GM23248 (cell line): ENCODE measurements at regions not wholly inside any gene's neighbourhood (a gene's known extent, or its start where the extent isn't known, plus 50 kb on each side); places are given as distances from the start of the nearest gene placed in this dataset.

Experiments
- DNase-seq: peaks from one replicate; pipeline ENCODE4 v3.0.0-alpha.2; 2015
- H2AFZ ChIP-seq: fragments of 200-600 bp; sonication (generic); 2 replicates; pipeline ENCODE4 v1.6.1; 2016; ENCODE audit warnings: antibody characterized with exemption
- H3F3A ChIP-seq: fragments of 200-600 bp; sonication (generic); 2 replicates; pipeline ENCODE4 v1.6.1; 2016; ENCODE audit warnings: mild to moderate bottlenecking, antibody characterized with exemption, mixed run types; ENCODE audit not compliant: insufficient read depth
- H3K27ac ChIP-seq: fragments of 200-600 bp; sonication (generic); 2 replicates; pipeline ENCODE4 v1.5.1; 2016; ENCODE audit warnings: mild to moderate bottlenecking
- H3K27me3 ChIP-seq: fragments of 200-600 bp; sonication (generic); replicated peaks from 2 replicates; pipeline ENCODE4 v1.6.1; 2016; ENCODE audit warnings: mild to moderate bottlenecking; ENCODE audit not compliant: insufficient read depth
- H3K36me3 ChIP-seq: fragments of 200-600 bp; sonication (generic); 2 replicates; pipeline ENCODE4 v1.6.1; 2016; ENCODE audit warnings: low read depth, mild to moderate bottlenecking
- H3K4me1 ChIP-seq: fragments of 200-600 bp; sonication (generic); 2 replicates; pipeline ENCODE4 v1.6.1; 2016; ENCODE audit warnings: mild to moderate bottlenecking; ENCODE audit not compliant: insufficient read depth
- H3K4me2 ChIP-seq: fragments of 200-600 bp; sonication (generic); one replicate; pipeline ENCODE4 v1.6.1; 2016; ENCODE audit warnings: mild to moderate bottlenecking; ENCODE audit not compliant: unreplicated experiment
- H3K4me3 ChIP-seq: fragments of 200-600 bp; sonication (generic); 2 replicates; pipeline ENCODE4 v1.5.1; 2016; ENCODE audit warnings: mild to moderate bottlenecking
- H3K79me2 ChIP-seq: fragments of 200-600 bp; sonication (generic); 2 replicates; pipeline ENCODE4 v1.6.1; 2016; ENCODE audit warnings: mild to moderate bottlenecking; ENCODE audit not compliant: insufficient read depth
- H3K9ac ChIP-seq: fragments of 200-600 bp; sonication (generic); 2 replicates; pipeline ENCODE4 v1.6.1; 2016; ENCODE audit warnings: mild to moderate bottlenecking
- H3K9me2 ChIP-seq: fragments of 200-600 bp; sonication (generic); 2 replicates; pipeline ENCODE4 v1.6.1; 2016; ENCODE audit warnings: mixed run types, mild to moderate bottlenecking, moderate library complexity; ENCODE audit not compliant: insufficient read depth
- H3K9me3 ChIP-seq: fragments of 200-600 bp; sonication (generic); one replicate; pipeline ENCODE4 v1.6.1; 2017; ENCODE audit warnings: low read depth
- H4K20me1 ChIP-seq: fragments of 200-600 bp; sonication (generic); 2 replicates; pipeline ENCODE4 v1.6.0; 2016; ENCODE audit not compliant: insufficient read depth
- EZH2 ChIP-seq: fragments of 200-600 bp; sonication (generic); IDR thresholded peaks from 2 replicates; pipeline ENCODE4 v1.6.1; 2018; ENCODE audit warnings: antibody characterized with exemption, mild to moderate bottlenecking; ENCODE audit not compliant: insufficient read depth, poor library complexity, severe bottlenecking
- EZH2phosphoT487 ChIP-seq: fragments of 200-600 bp; sonication (generic); IDR thresholded peaks from 2 replicates; pipeline ENCODE4 v1.6.1; 2018; ENCODE audit warnings: antibody characterized with exemption, moderate library complexity, mild to moderate bottlenecking, low read depth; ENCODE audit not compliant: insufficient read depth
- WGBS, 2 experiments: methylation state at CpG; one replicate each; pipeline ENCODE4 v1.1.6; 2015 to 2017; ENCODE audit warnings: low lambda C conversion rate in 2 of 2, low coverage in 1 of 2; ENCODE audit errors: missing lambda C conversion rate in 2 of 2; 5-methylcytosine and 5-hydroxymethylcytosine counted together
- in situ Hi-C: fragments of 300-500 bp; cut with MboI; formaldehyde crosslinking; loops from 2 replicates; pipeline ENCODE4 v1.15.0; 2020

DNA sequence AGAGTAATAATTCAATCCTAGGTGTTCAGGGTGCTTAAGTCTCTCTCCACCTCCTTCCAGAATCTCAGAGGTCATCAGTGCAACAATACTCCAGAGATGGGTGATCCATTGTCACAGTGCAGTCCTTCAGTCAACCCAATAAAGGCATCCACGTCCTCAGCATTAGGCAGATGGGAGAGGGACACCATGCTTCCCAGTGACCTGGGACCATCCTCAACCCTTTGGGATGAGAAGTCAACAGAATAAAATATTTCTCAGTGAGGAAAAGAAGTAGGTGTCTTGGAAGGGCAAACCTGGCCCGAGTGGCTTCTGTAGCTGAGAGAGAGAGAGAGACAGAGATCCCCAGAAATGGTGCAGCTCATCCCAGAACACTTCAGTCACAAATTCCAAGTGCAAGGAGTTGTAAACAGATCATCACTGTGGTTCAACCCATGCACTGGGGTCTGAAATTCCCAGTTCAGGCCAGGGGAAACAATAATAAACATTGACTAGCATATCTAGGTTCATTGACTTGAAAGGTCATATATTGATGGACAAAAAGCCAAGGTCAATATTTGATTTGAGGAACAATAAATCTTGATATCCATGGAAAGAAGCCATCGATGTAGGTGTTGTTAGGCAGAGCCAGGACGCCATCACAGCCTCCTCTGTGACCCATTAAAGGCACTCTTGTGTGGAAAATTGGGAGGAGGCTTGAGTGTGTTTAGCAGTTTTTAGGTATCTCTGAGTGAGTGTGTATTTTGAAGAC is 256.0 kb upstream of the ZMIZ1 start:
- H4K20me1 ChIP-seq = no peaks in the 10 kb centered on the region
- no peak overlapping the region for H3K4me2 ChIP-seq
- in situ Hi-C loops = no loop called here
- DNase-seq = no peak
- no peak overlapping the region for H3K27ac ChIP-seq
- TF ChIP-seq EZH2phosphoT487 (no peak), EZH2 (no peak)
- H3F3A ChIP-seq = no peaks in the 10 kb centered on the region
- H3K9ac ChIP-seq = no peak overlapping the region
- no peaks in the 10 kb centered on the region for H3K36me3 ChIP-seq
- H3K79me2 ChIP-seq = no peaks in the 10 kb centered on the region
- no peaks in the 10 kb centered on the region for H3K9me2 ChIP-seq
- 60 to 67% methylated on average over 4 of the region's 4 CpGs for WGBS, 2 experiments
- no peak overlapping the region for H2AFZ ChIP-seq
- H3K9me3 ChIP-seq = no peaks in the 10 kb centered on the region
- no peaks in the 10 kb centered on the region for H3K4me1 ChIP-seq
- no peak overlapping the region for H3K4me3 ChIP-seq
- no peaks in the 10 kb centered on the region for H3K27me3 ChIP-seq

DNA sequence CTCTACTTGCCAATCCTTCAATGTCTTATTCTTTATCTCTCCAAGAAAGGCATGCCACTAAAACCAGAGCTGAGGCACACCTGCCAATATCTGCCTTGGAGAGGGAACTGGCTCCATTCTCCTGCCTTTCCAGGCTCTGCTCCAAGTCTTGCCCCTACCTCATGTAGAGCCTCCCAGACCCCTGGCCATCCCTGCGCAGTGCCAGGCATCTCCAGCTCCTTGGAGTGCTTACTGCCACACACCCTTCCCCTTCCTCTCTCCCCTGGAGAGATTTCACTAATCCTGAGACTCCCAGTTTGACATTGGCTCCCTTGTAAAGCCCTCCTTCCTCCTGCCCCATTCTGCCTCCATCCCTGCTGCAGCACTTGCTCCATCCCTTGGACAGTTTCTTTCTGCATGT is 255.2 kb upstream of the ZMIZ1 start:
- WGBS, 2 experiments = 86 to 94% methylated on average over 1 of the region's 1 CpG
- H4K20me1 ChIP-seq = no peaks in the 10 kb centered on the region
- no peaks in the 10 kb centered on the region for H3K9me3 ChIP-seq
- TF ChIP-seq EZH2phosphoT487 = no peak
- TF ChIP-seq EZH2 = no peak
- in situ Hi-C loops = no loop called here
- no peak overlapping the region for H2AFZ ChIP-seq
- H3F3A ChIP-seq = no peaks in the 10 kb centered on the region
- H3K4me3 ChIP-seq = no peak overlapping the region
- H3K9me2 ChIP-seq = no peaks in the 10 kb centered on the region
- no peaks in the 10 kb centered on the region for H3K4me1 ChIP-seq
- H3K36me3 ChIP-seq = no peaks in the 10 kb centered on the region
- no peak overlapping the region for H3K9ac ChIP-seq
- no peak overlapping the region for H3K4me2 ChIP-seq
- H3K79me2 ChIP-seq = no peaks in the 10 kb centered on the region
- no peaks in the 10 kb centered on the region for H3K27me3 ChIP-seq
- no peak overlapping the region for H3K27ac ChIP-seq
- DNase-seq = no peak

DNA sequence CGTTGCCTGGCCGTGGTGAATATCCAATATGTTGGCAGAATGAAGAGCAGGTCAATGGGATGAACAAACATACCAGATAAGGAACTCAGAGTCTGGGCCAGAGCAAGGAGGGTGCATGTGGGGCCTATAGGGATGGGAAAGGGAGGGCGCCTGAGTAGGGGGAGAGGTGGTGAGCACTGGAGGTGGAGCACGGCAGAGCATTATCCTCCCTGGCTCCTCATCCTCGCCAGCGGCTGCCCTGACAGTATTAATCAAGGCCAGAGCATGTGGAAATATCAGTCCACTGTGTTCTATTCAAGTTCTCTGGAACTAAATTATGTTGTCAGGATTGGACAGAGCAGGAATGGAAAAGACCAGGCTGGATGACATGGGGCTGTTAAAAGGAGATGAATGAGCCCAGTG is 254.8 kb upstream of the ZMIZ1 start:
- no peaks in the 10 kb centered on the region for H4K20me1 ChIP-seq
- no peaks in the 10 kb centered on the region for H3K36me3 ChIP-seq
- no peaks in the 10 kb centered on the region for H3K27me3 ChIP-seq
- no peaks in the 10 kb centered on the region for H3K9me2 ChIP-seq
- 54 to 73% methylated on average over 6 of the region's 6 CpGs for WGBS, 2 experiments
- no peak overlapping the region for H3K4me2 ChIP-seq
- in situ Hi-C loops = no loop called here
- H3K9me3 ChIP-seq = no peaks in the 10 kb centered on the region
- DNase-seq = no peak
- H3K9ac ChIP-seq = no peak overlapping the region
- H3K4me3 ChIP-seq = no peak overlapping the region
- H3K27ac ChIP-seq = no peak overlapping the region
- no peaks in the 10 kb centered on the region for H3K79me2 ChIP-seq
- no peaks in the 10 kb centered on the region for H3F3A ChIP-seq
- TF ChIP-seq EZH2 (no peak), EZH2phosphoT487 (no peak)
- H3K4me1 ChIP-seq = no peaks in the 10 kb centered on the region
- no peak overlapping the region for H2AFZ ChIP-seq

DNA sequence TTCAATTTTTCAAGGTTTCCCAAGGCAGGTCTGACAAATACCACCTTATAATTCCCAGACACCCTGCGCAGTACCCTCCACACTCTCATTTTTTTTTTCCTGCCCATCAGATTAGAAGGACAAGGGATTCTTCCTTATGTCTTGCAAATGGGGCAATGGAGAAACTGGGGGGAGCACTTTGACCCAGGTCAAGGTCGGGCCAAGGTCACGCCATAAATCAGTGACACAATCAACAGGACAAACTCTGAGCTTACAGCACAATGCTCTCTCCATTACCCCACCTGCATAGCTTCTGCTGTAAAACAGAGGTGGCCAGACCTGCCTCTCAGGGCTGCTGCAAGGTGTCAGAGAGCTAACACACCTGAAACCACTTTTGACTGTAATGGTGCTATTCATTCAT is 254.4 kb upstream of the ZMIZ1 start:
- no peak overlapping the region for H3K27ac ChIP-seq
- H3K9me2 ChIP-seq = no peaks in the 10 kb centered on the region
- no peak overlapping the region for H3K9ac ChIP-seq
- WGBS, 2 experiments = 86 to 94% methylated on average over 3 of the region's 3 CpGs
- TF ChIP-seq EZH2phosphoT487 = no peak
- TF ChIP-seq EZH2 = no peak
- H3K4me2 ChIP-seq = no peak overlapping the region
- no peaks in the 10 kb centered on the region for H3K4me1 ChIP-seq
- no peaks in the 10 kb centered on the region for H3K9me3 ChIP-seq
- in situ Hi-C loops = no loop called here
- no peak overlapping the region for H2AFZ ChIP-seq
- H3F3A ChIP-seq = no peaks in the 10 kb centered on the region
- H4K20me1 ChIP-seq = no peaks in the 10 kb centered on the region
- no peak for DNase-seq
- no peaks in the 10 kb centered on the region for H3K79me2 ChIP-seq
- no peaks in the 10 kb centered on the region for H3K36me3 ChIP-seq
- no peak overlapping the region for H3K4me3 ChIP-seq
- H3K27me3 ChIP-seq = no peaks in the 10 kb centered on the region
